ENCODE measurements at regions not wholly inside any gene's neighbourhood (a gene's known extent, or its start where the extent isn't known, plus 50 kb on each side); places are given as distances from the start of the nearest gene placed in this dataset.

DNA sequence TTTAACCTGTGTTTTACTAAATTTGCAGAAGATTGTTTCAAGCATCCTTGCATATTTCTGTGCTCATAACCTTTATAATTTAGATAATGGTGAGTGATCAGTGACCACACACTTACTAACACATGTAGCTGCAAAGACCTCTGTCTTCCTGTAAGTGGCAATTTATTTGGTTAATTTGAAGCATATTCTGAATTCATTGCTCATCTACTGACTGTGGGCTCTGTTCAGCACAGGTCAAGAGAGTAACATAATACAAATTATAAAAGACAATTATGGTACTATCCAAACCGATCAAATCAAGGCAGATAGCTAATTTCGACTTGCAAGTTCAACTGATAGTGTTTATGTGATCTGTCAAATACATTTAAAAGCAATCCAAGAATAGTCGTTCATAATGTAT is 223.9 kb upstream of the FAM98A start:
- Histone ChIP-seq H3K27ac (ENCODE audit: low read depth in 2 of 2, low read length in 1 of 2) (no peak overlapping the region), H3K4me2 (no peak overlapping the region), H2AFZ (ENCODE audit: low read depth) (no peak overlapping the region), H3K4me1 (ENCODE audit: control insufficient read depth in 1 of 2, insufficient read depth in 2 of 2, low read depth in 1 of 2, low read length in 1 of 2) (no peaks in the 10 kb centered on the region), H3K9ac (no peak overlapping the region), H3K36me3 (replicated peaks in 1 of 2; ENCODE audit: control insufficient read depth in 1 of 2, insufficient read depth in 2 of 2, low read length in 1 of 2) (no peaks in the 10 kb centered on the region), H3F3A (replicated peaks; ENCODE audit: insufficient read depth) (no peaks in the 10 kb centered on the region), H3K27me3 (ENCODE audit: insufficient read depth) (no peaks in the 10 kb centered on the region), H3K4me3 (ENCODE audit: low read depth in 2 of 2, low read length in 1 of 2) (no peak overlapping the region), H3K79me2 (ENCODE audit: insufficient read depth) (no peaks in the 10 kb centered on the region), H4K20me1 (ENCODE audit: insufficient read depth) (no peaks in the 10 kb centered on the region), H3K9me3 (no peaks in the 10 kb centered on the region), H3K9me2 (no peaks in the 10 kb centered on the region)
- CTCF ChIA-PET: no interaction called here
- POLR2A ChIA-PET: no interaction called here
- DNase-seq: no peak
- WGBS (ENCODE audit: low lambda C conversion rate): 2% methylated on average over 3 of the region's 3 CpGs
- TF ChIP-seq FOXJ3 (CRISPR knock-in tag; IDR thresholded peaks at IDR 0.05): no peak
- TF ChIP-seq, protein P1, sequence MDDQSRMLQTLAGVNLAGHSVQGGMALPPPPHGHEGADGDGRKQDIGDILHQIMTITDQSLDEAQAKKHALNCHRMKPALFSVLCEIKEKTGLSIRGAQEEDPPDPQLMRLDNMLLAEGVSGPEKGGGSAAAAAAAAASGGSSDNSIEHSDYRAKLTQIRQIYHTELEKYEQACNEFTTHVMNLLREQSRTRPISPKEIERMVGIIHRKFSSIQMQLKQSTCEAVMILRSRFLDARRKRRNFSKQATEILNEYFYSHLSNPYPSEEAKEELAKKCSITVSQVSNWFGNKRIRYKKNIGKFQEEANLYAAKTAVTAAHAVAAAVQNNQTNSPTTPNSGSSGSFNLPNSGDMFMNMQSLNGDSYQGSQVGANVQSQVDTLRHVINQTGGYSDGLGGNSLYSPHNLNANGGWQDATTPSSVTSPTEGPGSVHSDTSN (IDR thresholded peaks at IDR 0.05): no peak
- TF ChIP-seq, protein P2, sequence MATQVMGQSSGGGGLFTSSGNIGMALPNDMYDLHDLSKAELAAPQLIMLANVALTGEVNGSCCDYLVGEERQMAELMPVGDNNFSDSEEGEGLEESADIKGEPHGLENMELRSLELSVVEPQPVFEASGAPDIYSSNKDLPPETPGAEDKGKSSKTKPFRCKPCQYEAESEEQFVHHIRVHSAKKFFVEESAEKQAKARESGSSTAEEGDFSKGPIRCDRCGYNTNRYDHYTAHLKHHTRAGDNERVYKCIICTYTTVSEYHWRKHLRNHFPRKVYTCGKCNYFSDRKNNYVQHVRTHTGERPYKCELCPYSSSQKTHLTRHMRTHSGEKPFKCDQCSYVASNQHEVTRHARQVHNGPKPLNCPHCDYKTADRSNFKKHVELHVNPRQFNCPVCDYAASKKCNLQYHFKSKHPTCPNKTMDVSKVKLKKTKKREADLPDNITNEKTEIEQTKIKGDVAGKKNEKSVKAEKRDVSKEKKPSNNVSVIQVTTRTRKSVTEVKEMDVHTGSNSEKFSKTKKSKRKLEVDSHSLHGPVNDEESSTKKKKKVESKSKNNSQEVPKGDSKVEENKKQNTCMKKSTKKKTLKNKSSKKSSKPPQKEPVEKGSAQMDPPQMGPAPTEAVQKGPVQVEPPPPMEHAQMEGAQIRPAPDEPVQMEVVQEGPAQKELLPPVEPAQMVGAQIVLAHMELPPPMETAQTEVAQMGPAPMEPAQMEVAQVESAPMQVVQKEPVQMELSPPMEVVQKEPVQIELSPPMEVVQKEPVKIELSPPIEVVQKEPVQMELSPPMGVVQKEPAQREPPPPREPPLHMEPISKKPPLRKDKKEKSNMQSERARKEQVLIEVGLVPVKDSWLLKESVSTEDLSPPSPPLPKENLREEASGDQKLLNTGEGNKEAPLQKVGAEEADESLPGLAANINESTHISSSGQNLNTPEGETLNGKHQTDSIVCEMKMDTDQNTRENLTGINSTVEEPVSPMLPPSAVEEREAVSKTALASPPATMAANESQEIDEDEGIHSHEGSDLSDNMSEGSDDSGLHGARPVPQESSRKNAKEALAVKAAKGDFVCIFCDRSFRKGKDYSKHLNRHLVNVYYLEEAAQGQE (IDR thresholded peaks at IDR 0.05; ENCODE audit: low read depth, low read length): no peak
- TF ChIP-seq NFIC (IDR thresholded peaks at IDR 0.05; ENCODE audit: borderline replicate concordance): no peak
- TF ChIP-seq RCOR1 (IDR thresholded peaks at IDR 0.05; ENCODE audit: low read length): no peak
- no peak for TF ChIP-seq TCF12 (IDR thresholded peaks at IDR 0.05)

DNA sequence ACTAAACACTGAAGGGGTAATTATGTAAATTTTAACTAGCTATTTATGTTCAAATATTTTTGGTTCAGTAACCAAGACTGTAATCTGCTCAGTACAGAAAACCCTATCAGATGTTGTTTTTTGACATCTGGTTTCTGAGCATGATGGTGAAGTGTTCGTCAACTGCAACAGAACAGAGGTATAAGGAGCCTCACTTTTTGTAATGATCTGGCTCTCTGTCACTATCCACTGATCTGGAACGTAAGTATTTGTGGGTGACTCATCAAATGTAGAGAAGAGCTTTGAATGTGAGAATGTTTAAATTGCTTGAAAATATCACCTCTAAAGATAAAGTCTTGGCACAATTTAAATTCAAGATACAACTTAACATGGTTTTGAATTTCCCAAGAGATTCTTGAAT is 213.6 kb upstream of the FAM98A start:
- H3K9ac ChIP-seq: no peak overlapping the region
- no peaks in the 10 kb centered on the region for H3K27me3 ChIP-seq (ENCODE audit: insufficient read depth)
- no peak overlapping the region for H2AFZ ChIP-seq (ENCODE audit: low read depth)
- no peaks in the 10 kb centered on the region for H3K4me1 ChIP-seq (ENCODE audit: control insufficient read depth in 1 of 2, insufficient read depth in 2 of 2, low read depth in 1 of 2, low read length in 1 of 2)
- WGBS (ENCODE audit: low lambda C conversion rate): 0% methylated on average over 2 of the region's 2 CpGs
- no peak overlapping the region for H3K27ac ChIP-seq (ENCODE audit: low read depth in 2 of 2, low read length in 1 of 2)
- H4K20me1 ChIP-seq (ENCODE audit: insufficient read depth): no peaks in the 10 kb centered on the region
- no peaks in the 10 kb centered on the region for H3F3A ChIP-seq (replicated peaks; ENCODE audit: insufficient read depth)
- CTCF ChIA-PET: interaction anchor here (1.6 kb wide), 1 partner anchor 12 kb away, joined by 4 read pairs; no protein-coding TSS in a partner anchor
- no peak overlapping the region for H3K4me3 ChIP-seq (ENCODE audit: low read depth in 2 of 2, low read length in 1 of 2)
- H3K36me3 ChIP-seq (replicated peaks in 1 of 2; ENCODE audit: control insufficient read depth in 1 of 2, insufficient read depth in 2 of 2, low read length in 1 of 2): no peaks in the 10 kb centered on the region
- no peak for DNase-seq
- TF ChIP-seq GABPA (IDR thresholded peaks at IDR 0.05; ENCODE audit: low read depth): no peak
- no peaks in the 10 kb centered on the region for H3K9me2 ChIP-seq
- H3K4me2 ChIP-seq: no peak overlapping the region
- H3K79me2 ChIP-seq (ENCODE audit: insufficient read depth): no peaks in the 10 kb centered on the region
- POLR2A ChIA-PET: no interaction called here
- H3K9me3 ChIP-seq: no peaks in the 10 kb centered on the region

Measured in SK-N-SH (cell line).